Tibial nerve (tissue), 4 donors: ENCODE measurements at regions not wholly inside any gene's neighbourhood (a gene's known extent, or its start where the extent isn't known, plus 50 kb on each side); places are given as distances from the start of the nearest gene placed in this dataset.

ENCODE experiments used
- EP300 ChIP-seq, 2 donors: sonication (generic); formaldehyde crosslinking; IDR thresholded peaks; one replicate each; pipeline ENCODE4 v1.6.1; 2017; ENCODE audit warnings: antibody characterized with exemption in 2 of 2, mild to moderate bottlenecking in 1 of 2
- POLR2A ChIP-seq, 2 donors: fragments of 450-650 bp; IDR thresholded peaks; one replicate each; pipeline ENCODE4 v1.6.1; 2017; ENCODE audit warnings: antibody characterized with exemption in 2 of 2, mild to moderate bottlenecking in 2 of 2, moderate library complexity in 2 of 2
- TF ChIP-seq, protein P1 (sequence below), 5 experiments: fragments of 200-600 bp in 3 of 5; fragments of 450-650 bp in 2 of 5; sonication (generic) in 3 of 5; IDR thresholded peaks; one replicate each; pipeline ENCODE4 v1.5.1; 2016 to 2019; ENCODE audit warnings: antibody characterized with exemption in 5 of 5, mild to moderate bottlenecking in 3 of 5, moderate library complexity in 2 of 5

DNA sequence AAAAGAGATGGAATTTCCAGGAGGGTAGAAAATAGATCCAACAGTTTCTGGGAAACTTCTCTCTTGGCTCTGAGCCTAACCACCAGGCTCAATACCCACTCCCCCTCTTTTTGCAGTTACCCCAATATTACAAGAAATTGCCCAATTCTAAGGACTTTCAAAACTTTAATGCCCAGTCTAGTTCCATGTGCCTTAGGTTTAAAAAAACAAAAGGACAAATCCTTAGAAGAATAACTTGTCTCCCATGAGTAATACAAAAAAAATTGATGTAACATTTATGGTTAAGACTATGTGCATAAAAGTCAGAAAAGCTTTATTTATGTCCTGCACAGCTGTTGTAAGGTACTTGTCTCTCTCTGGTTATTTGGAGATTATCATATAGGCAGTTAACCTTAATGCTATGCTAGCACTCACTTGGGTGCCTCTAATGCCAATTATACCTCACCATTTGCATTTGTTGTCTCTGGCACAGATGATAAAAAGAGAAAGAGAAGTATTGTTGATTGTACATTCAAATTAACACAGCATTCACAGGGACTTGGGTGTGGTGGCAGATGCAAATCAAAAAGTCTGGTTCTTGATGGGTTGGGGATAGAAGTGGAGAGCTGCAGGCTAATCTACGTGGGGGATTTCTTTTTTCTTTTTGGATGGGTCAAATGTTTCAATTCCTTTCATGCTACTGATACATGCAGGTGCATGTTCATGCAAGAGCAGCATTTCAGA is 159.4 kb downstream of the PIK3R1 start:
- TF ChIP-seq POLR2A (IDR thresholded peaks at IDR 0.05), result no peak
- TF ChIP-seq, protein P1, sequence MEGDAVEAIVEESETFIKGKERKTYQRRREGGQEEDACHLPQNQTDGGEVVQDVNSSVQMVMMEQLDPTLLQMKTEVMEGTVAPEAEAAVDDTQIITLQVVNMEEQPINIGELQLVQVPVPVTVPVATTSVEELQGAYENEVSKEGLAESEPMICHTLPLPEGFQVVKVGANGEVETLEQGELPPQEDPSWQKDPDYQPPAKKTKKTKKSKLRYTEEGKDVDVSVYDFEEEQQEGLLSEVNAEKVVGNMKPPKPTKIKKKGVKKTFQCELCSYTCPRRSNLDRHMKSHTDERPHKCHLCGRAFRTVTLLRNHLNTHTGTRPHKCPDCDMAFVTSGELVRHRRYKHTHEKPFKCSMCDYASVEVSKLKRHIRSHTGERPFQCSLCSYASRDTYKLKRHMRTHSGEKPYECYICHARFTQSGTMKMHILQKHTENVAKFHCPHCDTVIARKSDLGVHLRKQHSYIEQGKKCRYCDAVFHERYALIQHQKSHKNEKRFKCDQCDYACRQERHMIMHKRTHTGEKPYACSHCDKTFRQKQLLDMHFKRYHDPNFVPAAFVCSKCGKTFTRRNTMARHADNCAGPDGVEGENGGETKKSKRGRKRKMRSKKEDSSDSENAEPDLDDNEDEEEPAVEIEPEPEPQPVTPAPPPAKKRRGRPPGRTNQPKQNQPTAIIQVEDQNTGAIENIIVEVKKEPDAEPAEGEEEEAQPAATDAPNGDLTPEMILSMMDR (IDR thresholded peaks at IDR 0.05), result no peak
- TF ChIP-seq EP300 (IDR thresholded peaks at IDR 0.05), result no peak
